Activated naive CD4-positive, alpha-beta T cell treated with anti-CD3 and anti-CD28 coated beads, Interleukin-2, amount 10 ng/mL, durations not matched to agents 7 days and 5 days (primary cell): ENCODE measurements at regions not wholly inside any gene's neighbourhood (a gene's known extent, or its start where the extent isn't known, plus 50 kb on each side); places are given as distances from the start of the nearest gene placed in this dataset.
"Not testable (repeated sequence)": the region's sequence is repeated elsewhere in the genome, so short reads cannot be mapped to it uniquely, and the experiment has no call there.

Source experiments
- CTCF ChIA-PET: fragments of 350-600 bp; sonication (Branson Sonifier 250); formaldehyde crosslinking; loops from one replicate; lab custom pipeline; 2021; ENCODE audit warnings: antibody characterized with exemption; lab: Charles Lee
- DNase-seq: peaks from one replicate; pipeline ENCODE4 v3.0.0-alpha.2; 2020
- H3K27ac Mint-ChIP-seq: one replicate; pipeline ENCODE4 v1.8.0; 2021; ENCODE audit warnings: mild to moderate bottlenecking, moderate library complexity, mixed read lengths
- H3K27me3 Mint-ChIP-seq: one replicate; pipeline ENCODE4 v1.8.0; 2021; ENCODE audit warnings: mild to moderate bottlenecking, mixed read lengths
- H3K36me3 Mint-ChIP-seq: one replicate; pipeline ENCODE4 v1.8.0; 2021; ENCODE audit warnings: mixed read lengths
- H3K4me1 Mint-ChIP-seq: one replicate; pipeline ENCODE4 v1.8.0; 2021; ENCODE audit warnings: mixed read lengths
- H3K4me3 Mint-ChIP-seq: one replicate; pipeline ENCODE4 v1.8.0; 2021; ENCODE audit warnings: mild to moderate bottlenecking, moderate library complexity, mixed read lengths
- H3K9me3 Mint-ChIP-seq: one replicate; pipeline ENCODE4 v1.8.0; 2021; ENCODE audit warnings: mixed read lengths

DNA sequence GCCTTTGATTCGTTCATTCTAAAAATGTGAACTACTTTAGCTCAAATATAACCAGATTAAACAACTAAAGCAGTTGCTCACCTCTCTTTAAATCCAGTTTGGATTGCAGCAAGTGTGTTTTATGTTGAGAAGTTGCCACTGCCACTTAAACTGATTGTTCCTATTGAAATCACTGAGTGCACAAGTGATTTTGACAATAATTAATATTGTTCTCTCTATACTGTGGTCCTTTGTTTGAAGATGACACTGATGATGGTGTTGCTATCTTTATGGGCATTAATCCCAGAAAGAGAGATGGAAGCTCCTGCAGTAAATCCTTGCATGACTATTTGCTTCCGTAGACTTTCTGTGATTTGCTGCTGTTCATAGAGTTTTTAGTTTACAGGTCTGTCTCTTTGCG, 251.4 kb upstream of the ZEB2 start:
- no peak for DNase-seq
- CTCF ChIA-PET: no interaction called here
- Mint-ChIP-seq H3K27me3 (peaks cover 3% of the 10 kb centered on the region), H3K9me3 (no peaks in the 10 kb centered on the region), H3K27ac (no peak overlapping the region), H3K4me3 (no peak overlapping the region), H3K36me3 (no peaks in the 10 kb centered on the region), H3K4me1 (no peaks in the 10 kb centered on the region)

- Mint-ChIP-seq H3K4me3 (no peak overlapping the region), H3K9me3 (no peaks in the 10 kb centered on the region), H3K27me3 (peaks cover 3% of the 10 kb centered on the region), H3K27ac (no peak overlapping the region), H3K4me1 (no peaks in the 10 kb centered on the region), H3K36me3 (no peaks in the 10 kb centered on the region)
- CTCF ChIA-PET: no interaction called here
- DNase-seq: no peak
Measured at GRCh38 chr2:144770616-144771230, 250.8 kb upstream of the ZEB2 start.

DNA sequence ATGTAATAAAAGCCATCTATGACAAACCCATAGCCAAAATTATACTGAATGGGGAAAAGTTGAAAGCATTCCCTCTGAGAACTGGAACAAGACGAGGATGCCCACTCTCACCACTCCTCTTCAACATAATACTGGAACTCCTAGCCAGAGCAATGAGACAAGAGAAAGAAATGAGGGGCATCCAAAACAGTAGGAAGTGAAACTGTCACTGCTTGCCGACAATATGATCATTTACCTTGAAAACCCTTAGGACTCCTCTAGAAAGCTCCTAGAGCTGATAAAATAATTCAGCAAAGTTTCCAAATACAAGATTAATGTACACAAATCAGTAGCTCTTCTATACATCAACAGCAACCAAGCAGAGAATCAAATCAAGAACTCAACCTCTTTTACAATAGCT, 241.0 kb upstream of the ZEB2 start:
- H3K4me1 Mint-ChIP-seq, CTCF ChIA-PET, H3K27me3 Mint-ChIP-seq, DNase-seq, H3K36me3 Mint-ChIP-seq, H3K4me3 Mint-ChIP-seq, H3K9me3 Mint-ChIP-seq, H3K27ac Mint-ChIP-seq: not testable (repeated sequence)

DNA sequence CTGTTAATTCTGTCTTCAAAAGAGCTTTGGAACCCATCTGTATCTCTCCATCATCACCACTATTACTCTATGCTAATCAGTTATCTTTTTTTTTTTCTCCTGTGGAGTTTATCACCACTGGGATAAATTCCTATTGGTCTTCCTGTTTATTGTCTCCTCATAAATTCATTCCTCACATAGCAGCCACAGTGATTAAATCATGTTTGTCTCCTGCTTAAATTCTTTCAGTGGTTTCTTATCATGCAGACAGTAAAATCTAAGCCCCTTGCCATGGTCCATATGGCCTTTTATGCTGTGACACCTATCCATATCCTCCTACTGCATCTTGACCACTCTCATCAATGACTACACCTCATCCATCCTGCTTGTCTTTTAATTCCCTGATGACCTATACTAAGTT, 239.8 kb upstream of the ZEB2 start:
- H3K9me3 Mint-ChIP-seq: no peaks in the 10 kb centered on the region
- DNase-seq: no peak
- no peak overlapping the region for H3K27ac Mint-ChIP-seq
- no peaks in the 10 kb centered on the region for H3K4me1 Mint-ChIP-seq
- H3K36me3 Mint-ChIP-seq: no peaks in the 10 kb centered on the region
- H3K4me3 Mint-ChIP-seq: no peak overlapping the region
- CTCF ChIA-PET: no interaction called here
- no peaks in the 10 kb centered on the region for H3K27me3 Mint-ChIP-seq

DNA sequence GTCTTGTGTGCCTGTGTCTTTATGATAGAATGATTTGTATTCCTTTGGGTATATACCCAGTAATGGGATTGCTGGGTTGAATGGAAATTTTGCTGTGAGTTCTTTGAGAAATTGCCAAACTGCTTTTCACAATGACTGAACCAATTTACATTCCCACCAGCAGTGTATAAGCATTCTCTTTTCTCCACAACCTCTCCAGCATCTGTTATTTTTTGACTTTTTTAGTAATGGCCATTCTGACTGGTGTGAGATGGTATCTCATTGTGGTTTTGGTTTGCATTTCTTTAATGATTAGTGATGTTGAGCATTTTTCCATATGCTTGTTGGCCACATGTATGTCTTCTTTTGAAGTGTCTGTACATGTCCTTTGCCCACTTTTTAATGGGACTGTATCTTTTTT, 238.3 kb upstream of the ZEB2 start:
- H3K27ac Mint-ChIP-seq, H3K4me1 Mint-ChIP-seq, DNase-seq, CTCF ChIA-PET, H3K27me3 Mint-ChIP-seq, H3K4me3 Mint-ChIP-seq, H3K9me3 Mint-ChIP-seq, H3K36me3 Mint-ChIP-seq: not testable (repeated sequence)

- no peaks in the 10 kb centered on the region for H3K27me3 Mint-ChIP-seq
- no peak for DNase-seq
- CTCF ChIA-PET: no interaction called here
- H3K4me1 Mint-ChIP-seq: no peaks in the 10 kb centered on the region
- H3K4me3 Mint-ChIP-seq: no peak overlapping the region
- no peak overlapping the region for H3K27ac Mint-ChIP-seq
- no peaks in the 10 kb centered on the region for H3K36me3 Mint-ChIP-seq
- H3K9me3 Mint-ChIP-seq: no peaks in the 10 kb centered on the region
Measured at GRCh38 chr2:144753416-144753815, 233.5 kb upstream of the ZEB2 start.

DNA sequence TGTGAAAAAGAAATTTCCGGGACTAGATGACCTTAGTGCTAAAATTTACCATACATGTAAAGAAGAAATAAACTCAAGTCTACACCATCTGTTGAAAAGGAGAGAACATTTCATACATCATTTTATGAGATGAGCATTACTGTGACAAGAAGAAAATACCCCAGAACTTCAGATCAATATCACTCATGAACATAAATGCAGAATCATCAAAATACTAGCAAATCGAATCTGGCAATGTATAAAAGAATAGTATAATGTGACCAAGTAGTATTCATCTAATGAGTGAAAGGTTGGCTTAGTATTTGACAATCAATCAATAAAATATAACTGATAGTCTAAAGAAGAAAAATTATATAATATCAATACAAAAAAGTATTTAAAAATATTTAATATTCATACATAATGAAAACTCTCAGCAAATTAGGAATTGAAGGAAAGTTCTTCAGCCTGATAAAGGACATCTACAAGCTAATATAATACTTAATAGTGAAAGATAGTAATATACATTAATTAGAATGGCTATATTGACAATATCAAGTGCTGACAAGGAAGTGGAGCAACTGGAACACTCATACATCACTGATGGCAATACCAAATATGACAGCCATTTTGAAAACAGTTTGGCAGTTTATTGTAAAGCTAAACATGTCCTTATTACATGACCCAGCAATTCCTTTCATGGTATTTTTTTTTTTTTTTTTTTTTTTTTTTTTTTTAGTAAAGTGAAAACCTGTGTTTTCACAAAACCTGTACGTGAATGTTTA, 231.4 kb upstream of the ZEB2 start:
- Mint-ChIP-seq H3K27me3 (no peaks in the 10 kb centered on the region), H3K4me3 (no peak overlapping the region), H3K36me3 (no peaks in the 10 kb centered on the region), H3K27ac (no peak overlapping the region), H3K9me3 (peaks cover 10% of the 10 kb centered on the region), H3K4me1 (no peaks in the 10 kb centered on the region)
- no peak for DNase-seq
- CTCF ChIA-PET: no interaction called here

DNA sequence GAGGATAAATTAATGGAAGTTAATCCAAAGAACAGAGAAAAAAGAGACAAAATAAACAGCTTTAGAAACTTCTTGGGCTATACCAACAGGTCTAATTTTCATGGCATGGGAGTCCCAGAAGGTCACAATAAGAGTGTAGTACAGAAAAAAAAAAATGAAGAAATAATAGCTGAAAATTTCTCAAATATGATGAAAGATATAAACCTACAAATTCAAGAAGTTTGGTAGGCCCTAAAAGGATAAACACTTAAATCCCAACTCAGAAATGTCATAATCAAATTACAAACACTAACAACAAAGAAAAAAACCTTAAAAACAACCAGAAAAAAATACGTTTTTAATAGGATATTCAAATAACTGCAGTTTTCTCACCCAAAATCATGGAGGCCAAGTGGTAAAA, 229.3 kb upstream of the ZEB2 start:
- CTCF ChIA-PET: interaction anchor here (0.6 kb wide), 1 partner anchor 1223 kb away, joined by 3 read pairs; no protein-coding TSS in a partner anchor
- no peaks in the 10 kb centered on the region for H3K4me1 Mint-ChIP-seq
- no peaks in the 10 kb centered on the region for H3K36me3 Mint-ChIP-seq
- H3K9me3 Mint-ChIP-seq: peaks cover 10% of the 10 kb centered on the region
- H3K4me3 Mint-ChIP-seq: no peak overlapping the region
- no peaks in the 10 kb centered on the region for H3K27me3 Mint-ChIP-seq
- no peak overlapping the region for H3K27ac Mint-ChIP-seq
- no peak for DNase-seq

DNA sequence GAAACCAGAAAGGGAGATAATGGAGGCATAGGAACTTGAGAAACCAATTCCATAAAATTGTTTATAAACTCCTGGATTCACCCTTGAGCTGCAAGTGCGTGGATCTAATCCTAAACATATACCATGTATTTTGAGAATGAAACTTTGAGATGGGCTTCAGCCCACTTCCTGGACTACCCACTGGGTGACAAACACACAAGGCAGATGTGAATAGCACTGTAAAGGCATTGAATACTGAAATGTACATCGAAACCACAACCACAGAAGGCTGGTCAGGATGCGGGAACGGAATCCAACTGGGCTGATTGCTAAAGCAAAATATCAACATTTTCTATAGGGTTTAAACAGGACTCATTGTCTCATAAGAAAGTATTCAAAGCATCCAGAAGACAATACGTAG, 228.5 kb upstream of the ZEB2 start:
- no peaks in the 10 kb centered on the region for H3K4me1 Mint-ChIP-seq
- CTCF ChIA-PET: no interaction called here
- no peak overlapping the region for H3K27ac Mint-ChIP-seq
- no peaks in the 10 kb centered on the region for H3K27me3 Mint-ChIP-seq
- H3K9me3 Mint-ChIP-seq: peaks cover 10% of the 10 kb centered on the region
- no peak for DNase-seq
- H3K4me3 Mint-ChIP-seq: no peak overlapping the region
- H3K36me3 Mint-ChIP-seq: no peaks in the 10 kb centered on the region

DNA sequence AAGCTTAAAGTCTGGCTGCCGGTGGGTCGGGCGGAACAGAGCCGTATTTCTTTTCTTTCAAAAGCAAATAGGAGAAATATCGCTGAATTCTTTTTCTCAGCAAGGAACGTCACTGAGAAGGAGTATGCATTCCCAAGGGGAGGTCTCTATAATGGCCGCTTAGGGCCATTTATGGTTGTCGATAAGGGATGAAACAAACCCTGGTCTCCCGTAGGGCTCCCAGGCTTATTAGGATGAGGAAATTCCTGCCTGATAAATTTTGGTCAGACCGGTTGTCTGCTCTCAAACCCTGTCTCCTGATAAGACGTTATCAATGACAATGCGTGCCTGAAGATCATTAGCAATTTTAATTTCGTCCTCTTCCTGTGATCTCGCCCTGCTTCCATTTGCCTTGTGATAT, 227.7 kb upstream of the ZEB2 start:
- no peaks in the 10 kb centered on the region for H3K36me3 Mint-ChIP-seq
- no peak overlapping the region for H3K27ac Mint-ChIP-seq
- peaks cover 10% of the 10 kb centered on the region for H3K9me3 Mint-ChIP-seq
- CTCF ChIA-PET: no interaction called here
- no peak for DNase-seq
- no peaks in the 10 kb centered on the region for H3K4me1 Mint-ChIP-seq
- H3K27me3 Mint-ChIP-seq: no peaks in the 10 kb centered on the region
- H3K4me3 Mint-ChIP-seq: no peak overlapping the region

GRCh38 chr2:144745424-144745823, 225.5 kb upstream of the ZEB2 start:
- CTCF ChIA-PET: no interaction called here
- H3K9me3 Mint-ChIP-seq: peaks cover 10% of the 10 kb centered on the region
- H3K27me3 Mint-ChIP-seq: no peaks in the 10 kb centered on the region
- H3K36me3 Mint-ChIP-seq: no peaks in the 10 kb centered on the region
- no peaks in the 10 kb centered on the region for H3K4me1 Mint-ChIP-seq
- no peak for DNase-seq
- no peak overlapping the region for H3K27ac Mint-ChIP-seq
- H3K4me3 Mint-ChIP-seq: no peak overlapping the region

- H3K36me3 Mint-ChIP-seq: no peaks in the 10 kb centered on the region
- no peak overlapping the region for H3K4me3 Mint-ChIP-seq
- H3K4me1 Mint-ChIP-seq: no peaks in the 10 kb centered on the region
- no peaks in the 10 kb centered on the region for H3K9me3 Mint-ChIP-seq
- H3K27me3 Mint-ChIP-seq: no peaks in the 10 kb centered on the region
- CTCF ChIA-PET: no interaction called here
- no peak overlapping the region for H3K27ac Mint-ChIP-seq
- no peak for DNase-seq
Measured at GRCh38 chr2:144738749-144739148, 218.8 kb upstream of the ZEB2 start.

GRCh38 chr2:144730711-144731110, 210.8 kb upstream of the ZEB2 start:
- Mint-ChIP-seq H3K4me3 (no peak overlapping the region), H3K9me3 (no peaks in the 10 kb centered on the region), H3K27me3 (no peaks in the 10 kb centered on the region), H3K27ac (no peak overlapping the region), H3K36me3 (no peaks in the 10 kb centered on the region), H3K4me1 (no peaks in the 10 kb centered on the region)
- DNase-seq: no peak
- CTCF ChIA-PET: no interaction called here

GRCh38 chr2:144724460-144724859, 204.5 kb upstream of the ZEB2 start:
- H3K4me1 Mint-ChIP-seq, H3K27me3 Mint-ChIP-seq, H3K36me3 Mint-ChIP-seq, DNase-seq, H3K9me3 Mint-ChIP-seq, CTCF ChIA-PET, H3K4me3 Mint-ChIP-seq, H3K27ac Mint-ChIP-seq: not testable (repeated sequence)

DNA sequence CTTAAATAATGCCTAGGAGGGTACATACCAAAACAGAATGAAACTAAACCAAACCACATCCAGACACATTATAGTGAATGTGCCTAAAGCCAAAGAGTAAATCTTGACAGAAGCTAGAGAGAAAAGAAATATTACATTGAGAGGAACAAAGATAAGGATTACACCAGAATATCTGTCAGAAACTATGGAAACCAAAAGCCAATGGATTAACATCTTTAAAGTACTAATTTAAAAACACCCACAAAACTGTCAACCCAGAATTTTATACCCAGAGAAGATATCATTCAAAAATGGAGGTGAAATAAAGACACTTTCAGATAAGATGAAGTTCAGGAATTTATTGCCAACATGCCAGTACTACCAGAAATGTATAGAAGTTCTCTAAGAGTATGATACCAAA, 198.5 kb upstream of the ZEB2 start:
- DNase-seq: no peak
- Mint-ChIP-seq H3K36me3 (no peaks in the 10 kb centered on the region), H3K9me3 (peaks cover 13% of the 10 kb centered on the region), H3K27ac (no peak overlapping the region), H3K27me3 (no peaks in the 10 kb centered on the region), H3K4me1 (no peaks in the 10 kb centered on the region), H3K4me3 (no peak overlapping the region)
- CTCF ChIA-PET: no interaction called here
